Gastrocnemius medialis (tissue), 4 donors: ENCODE measurements at regions not wholly inside any gene's neighbourhood (a gene's known extent, or its start where the extent isn't known, plus 50 kb on each side); places are given as distances from the start of the nearest gene placed in this dataset.
"Not testable (repeated sequence)": the region's sequence is repeated elsewhere in the genome, so short reads cannot be mapped to it uniquely, and the experiment has no call there.

Experiments used
- ATAC-seq, 2 donors: fragments of 150-250 bp; one replicate each; pipeline ENCODE4 v1.9.1; 2016
- DNase-seq, 2 donors: peaks; one replicate each; pipeline ENCODE4 v3.0.0-alpha.2; 2019
- H3K27ac ChIP-seq, 4 donors: fragments of 200-600 bp; sonication (generic); 1 replicate in 1 of 4; 2 replicates in 3 of 4; pipeline ENCODE4 v1.5.1; 2016 to 2018; ENCODE audit warnings: mild to moderate bottlenecking in 2 of 4, moderate library complexity in 1 of 4
- H3K27me3 ChIP-seq, 3 donors: fragments of 200-600 bp; sonication (generic) in 2 of 3; 1 replicate in 1 of 3; 2 replicates in 2 of 3; pipeline versions ENCODE4 v1.5.1 to v1.6.0; 2016 to 2019; ENCODE audit warnings: mild to moderate bottlenecking in 1 of 3, moderate library complexity in 1 of 3
- H3K36me3 ChIP-seq, 2 donors: fragments of 200-600 bp; sonication (generic) in 1 of 2; one replicate each; pipeline ENCODE4 v1.5.1; 2017 to 2018
- H3K4me1 ChIP-seq, 2 donors: fragments of 200-600 bp; sonication (generic) in 1 of 2; one replicate each; pipeline ENCODE4 v1.5.1; 2016 to 2017; ENCODE audit warnings: mild to moderate bottlenecking in 2 of 2
- H3K4me3 ChIP-seq, 4 donors: fragments of 200-600 bp; sonication (generic) in 3 of 4; 1 replicate in 1 of 4; 2 replicates in 3 of 4; pipeline ENCODE4 v1.5.1; 2016 to 2019; ENCODE audit warnings: mild to moderate bottlenecking in 2 of 4
- H3K9me3 ChIP-seq, 3 donors: fragments of 200-600 bp; sonication (generic) in 2 of 3; 1 replicate in 1 of 3; 2 replicates in 2 of 3; pipeline ENCODE4 v1.5.1; 2016 to 2019
- CTCF ChIP-seq, 5 experiments: fragments of 450-650 bp in 3 of 5; fragments of 200-600 bp in 2 of 5; sonication (generic) in 2 of 5; IDR thresholded peaks in 4 of 5; conservative IDR thresholded peaks in 1 of 5; 1 replicate in 4 of 5; 2 replicates in 1 of 5; pipeline ENCODE4 v1.5.1; 2016 to 2019; ENCODE audit warnings: antibody characterized with exemption in 5 of 5, mild to moderate bottlenecking in 3 of 5, moderate library complexity in 3 of 5
- POLR2A ChIP-seq, 2 donors: fragments of 450-650 bp; IDR thresholded peaks; one replicate each; pipeline ENCODE4 v1.6.1; 2017; ENCODE audit warnings: antibody characterized with exemption in 2 of 2, mild to moderate bottlenecking in 2 of 2, moderate library complexity in 2 of 2
- in situ Hi-C, 4 donors: fragments of 200-750 bp; cut with MboI; loops; one replicate each; pipeline versions ENCODE4 v1.15.0 to v1.8.0; 2017; ENCODE audit warnings: low sequenced_read_pairs in 4 of 4
- intact Hi-C: fragments of 100-400 bp; cut with DNase I; formaldehyde crosslinking; loops from one replicate; pipeline ENCODE4 v1.15.1; 2023; ENCODE audit warnings: low total_unique reads

- H3K27ac ChIP-seq: no peak overlapping the region
Observed at GRCh38 chr15:26038693-26039092, 175.6 kb upstream of the ATP10A start.

GRCh38 chr15:26037369-26037768, 174.2 kb upstream of the ATP10A start:
- no peak for ATAC-seq
- intact Hi-C loops (no loop called here), in situ Hi-C loops (loop anchor here in 1 of 4 donors (25.0 kb wide), 1 partner anchor 225 kb away; no protein-coding TSS in a partner anchor)
- H3K27me3 ChIP-seq: no peaks in the 10 kb centered on the region
- no peak overlapping the region for H3K4me3 ChIP-seq
- H3K36me3 ChIP-seq: no peaks in the 10 kb centered on the region
- no peak overlapping the region for H3K27ac ChIP-seq
- no peak for DNase-seq
- TF ChIP-seq POLR2A (IDR thresholded peaks at IDR 0.05) (no peak), CTCF (IDR thresholded peaks at IDR 0.05 in 4 of 5, conservative IDR thresholded peaks at IDR 0.05 in 1 of 5) (no peak)
- H3K9me3 ChIP-seq: no peaks in the 10 kb centered on the region
- no peaks in the 10 kb centered on the region for H3K4me1 ChIP-seq

More at GRCh38 chr15:26038693-26039092, 175.6 kb upstream of the ATP10A start:
- Histone ChIP-seq H3K4me1 (no peaks in the 10 kb centered on the region), H3K9me3 (no peaks in the 10 kb centered on the region), H3K36me3 (no peaks in the 10 kb centered on the region), H3K4me3 (no peak overlapping the region), H3K27me3 (no peaks in the 10 kb centered on the region)
- no peak for TF ChIP-seq CTCF (IDR thresholded peaks at IDR 0.05 in 4 of 5, conservative IDR thresholded peaks at IDR 0.05 in 1 of 5)
- no peak for TF ChIP-seq POLR2A (IDR thresholded peaks at IDR 0.05)
- in situ Hi-C loops (loop anchor here in 1 of 4 donors (25.0 kb wide), 1 partner anchor 224 kb away; no protein-coding TSS in a partner anchor), intact Hi-C loops (no loop called here)
- ATAC-seq: no peak
- no peak for DNase-seq

- H3K4me1 ChIP-seq: no peaks in the 10 kb centered on the region
- in situ Hi-C loops: loop anchor here in 1 of 4 donors (25.0 kb wide), 1 partner anchor 229 kb away; no protein-coding TSS in a partner anchor
- H3K36me3 ChIP-seq: no peaks in the 10 kb centered on the region
- no peak for TF ChIP-seq POLR2A (IDR thresholded peaks at IDR 0.05)
- no peak for TF ChIP-seq CTCF (IDR thresholded peaks at IDR 0.05 in 4 of 5, conservative IDR thresholded peaks at IDR 0.05 in 1 of 5)
- intact Hi-C loops: no loop called here
- DNase-seq (no peak), ATAC-seq (no peak)
- H3K9me3 ChIP-seq: no peaks in the 10 kb centered on the region
- H3K4me3 ChIP-seq: no peak overlapping the region
- no peak overlapping the region for H3K27ac ChIP-seq
- H3K27me3 ChIP-seq: no peaks in the 10 kb centered on the region
Observed at GRCh38 chr15:26033493-26033892, 170.4 kb upstream of the ATP10A start.

GRCh38 chr15:26032162-26032846, 169.2 kb upstream of the ATP10A start:
- Histone ChIP-seq H3K27me3 (no peaks in the 10 kb centered on the region), H3K36me3 (no peaks in the 10 kb centered on the region), H3K27ac (no peak overlapping the region), H3K4me3 (no peak overlapping the region), H3K9me3 (no peaks in the 10 kb centered on the region), H3K4me1 (no peaks in the 10 kb centered on the region)
- no peak for ATAC-seq
- intact Hi-C loops (no loop called here), in situ Hi-C loops (loop anchor here in 1 of 4 donors (25.0 kb wide), 1 partner anchor 230 kb away; no protein-coding TSS in a partner anchor)
- no peak for DNase-seq
- TF ChIP-seq CTCF (IDR thresholded peaks at IDR 0.05 in 4 of 5, conservative IDR thresholded peaks at IDR 0.05 in 1 of 5) (no peak), POLR2A (IDR thresholded peaks at IDR 0.05) (no peak)

- in situ Hi-C loops: loop anchor here in 1 of 4 donors (25.0 kb wide), 1 partner anchor 233 kb away; no protein-coding TSS in a partner anchor
- intact Hi-C loops, H3K27me3 ChIP-seq: not testable (repeated sequence)
Observed at GRCh38 chr15:26029586-26029985, 166.5 kb upstream of the ATP10A start.

More at GRCh38 chr15:26029586-26029985, 166.5 kb upstream of the ATP10A start:
- H3K4me1 ChIP-seq, H3K4me3 ChIP-seq, DNase-seq, H3K27ac ChIP-seq, H3K9me3 ChIP-seq, H3K36me3 ChIP-seq, ATAC-seq: not testable (repeated sequence)
